ENCODE measurements at regions not wholly inside any gene's neighbourhood (a gene's known extent, or its start where the extent isn't known, plus 50 kb on each side); places are given as distances from the start of the nearest gene placed in this dataset.
"Not testable (repeated sequence)": the region's sequence is repeated elsewhere in the genome, so short reads cannot be mapped to it uniquely, and the experiment has no call there.

DNA sequence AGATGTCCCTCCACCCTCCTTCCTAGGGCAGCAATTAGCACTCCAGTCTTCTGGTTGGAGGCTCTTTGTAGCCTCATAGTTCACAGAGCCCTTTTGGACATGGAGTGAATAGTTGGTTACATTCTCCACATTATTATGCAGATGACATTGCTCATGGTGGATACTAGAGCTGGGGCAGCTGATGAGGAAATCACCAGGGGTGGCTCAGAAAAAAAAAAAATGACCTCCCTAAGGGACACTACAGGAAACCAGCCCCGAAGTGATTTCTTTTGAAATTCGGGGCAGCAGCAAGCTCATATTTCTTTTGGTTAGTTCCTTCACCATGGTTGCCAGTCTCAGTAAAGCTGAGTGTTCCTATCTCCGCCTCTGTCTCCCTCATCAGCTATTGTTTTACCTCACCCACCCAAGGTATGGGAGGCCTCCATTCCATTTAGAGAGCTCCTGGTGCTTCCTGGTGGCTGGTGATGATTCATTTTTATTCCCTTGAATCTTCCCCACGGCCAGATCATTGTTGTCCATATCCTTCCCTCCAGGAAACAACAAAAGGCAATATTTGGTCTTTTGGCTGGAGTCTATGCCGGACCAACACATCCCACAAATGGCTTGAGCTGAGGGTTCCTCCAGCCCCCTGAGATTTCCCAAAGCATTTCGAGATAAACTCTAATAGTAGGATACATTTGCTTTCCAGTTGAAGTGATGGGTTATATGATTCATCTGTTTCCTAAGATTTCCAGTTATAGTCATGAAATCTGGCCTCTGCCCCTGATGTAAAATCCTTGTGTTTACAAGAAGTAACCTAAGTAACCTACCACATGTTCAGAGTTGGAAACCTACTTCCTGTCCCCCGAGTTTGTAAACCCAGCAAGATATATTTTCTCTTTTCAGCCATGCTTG, 56.2 kb upstream of the NID2 start:
- DNase-seq (ENCODE audit: low spot score), result no peak

DNA sequence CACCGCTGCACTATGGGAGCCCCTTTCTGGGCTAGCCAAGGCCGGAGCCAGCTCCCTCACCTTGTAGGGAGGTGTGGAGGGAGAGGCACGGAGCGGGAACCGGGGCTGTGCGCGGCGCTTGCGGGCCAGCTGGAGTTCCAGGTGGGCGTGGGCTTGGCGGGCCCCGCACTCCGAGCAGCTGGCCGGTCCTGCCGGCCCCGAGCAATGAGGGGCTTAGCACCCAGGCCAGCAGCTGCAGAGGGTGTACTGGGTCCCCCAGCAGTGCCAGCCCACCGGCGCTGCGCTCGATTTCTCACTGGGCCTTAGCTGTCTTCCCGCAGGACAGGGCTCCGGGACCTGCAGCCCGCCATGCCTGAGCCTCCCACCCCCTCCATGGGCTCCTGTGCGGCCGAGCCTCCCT, 53.3 kb upstream of the NID2 start:
- not testable (repeated sequence) for DNase-seq (ENCODE audit: low spot score)

- no peak for DNase-seq (ENCODE audit: low spot score)
Measured at GRCh38 chr14:52121441-52121840, 52.6 kb upstream of the NID2 start.

- DNase-seq (ENCODE audit: low spot score), result no peak
Measured at GRCh38 chr14:52119030-52119429, 50.2 kb upstream of the NID2 start.
